ENCODE measurements at regions not wholly inside any gene's neighbourhood (a gene's known extent, or its start where the extent isn't known, plus 50 kb on each side); places are given as distances from the start of the nearest gene placed in this dataset.

- TF ChIP-seq CTCF (optimal IDR thresholded peaks at IDR 0.05 in 1 of 3, IDR thresholded peaks at IDR 0.05 in 1 of 3, conservative IDR thresholded peaks at IDR 0.05 in 1 of 3; ENCODE audit: extremely low read depth in 1 of 3, insufficient read depth in 2 of 3, low read length in 3 of 3) = peak in 2 of 3 experiments; percentile 19 to 41
- TF ChIP-seq EZH2 (IDR thresholded peaks at IDR 0.05; ENCODE audit: low read length) = no peak
Observed at GRCh38 chr14:34064349-34064748, 113.5 kb upstream of the EGLN3 start.

Data from keratinocyte (primary cell).